Osteoblast (primary cell): ENCODE measurements at regions not wholly inside any gene's neighbourhood (a gene's known extent, or its start where the extent isn't known, plus 50 kb on each side); places are given as distances from the start of the nearest gene placed in this dataset.

Experiments used
- DNase-seq: peaks from one replicate; pipeline ENCODE4 v3.0.0; 2011; ENCODE audit warnings: low spot score, mixed read lengths; ENCODE audit not compliant: insufficient read length; ENCODE audit errors: missing footprints
- H2AFZ ChIP-seq: 2 replicates; pipeline ENCODE4 v1.6.0; 2011; ENCODE audit warnings: mild to moderate bottlenecking, low read length
- H3K27ac ChIP-seq: 2 replicates; pipeline ENCODE4 v1.5.1; 2011; ENCODE audit warnings: mild to moderate bottlenecking, low read depth, low read length, moderate library complexity
- H3K27me3 ChIP-seq: 2 replicates; pipeline ENCODE4 v1.6.0; 2012; ENCODE audit warnings: mild to moderate bottlenecking, control low read depth, inconsistent platforms, low read length, moderate library complexity; ENCODE audit not compliant: insufficient read depth
- H3K36me3 ChIP-seq: 2 replicates; pipeline ENCODE4 v1.5.1; 2011; ENCODE audit warnings: mild to moderate bottlenecking, low read length, control low read depth, moderate library complexity; ENCODE audit not compliant: insufficient read depth
- H3K4me1 ChIP-seq: 2 replicates; pipeline ENCODE4 v1.5.1; 2011; ENCODE audit warnings: mild to moderate bottlenecking, low read length, control low read depth, moderate library complexity; ENCODE audit not compliant: insufficient read depth
- H3K4me2 ChIP-seq: 2 replicates; pipeline ENCODE4 v1.6.0; 2011; ENCODE audit warnings: mild to moderate bottlenecking, low read length; ENCODE audit not compliant: insufficient read depth
- H3K4me3 ChIP-seq: fragments of 200-600 bp; sonication (generic); 3 replicates; pipeline ENCODE4 v1.5.1; 2012; ENCODE audit warnings: mild to moderate bottlenecking, low read length, inconsistent platforms; ENCODE audit not compliant: insufficient read depth
- H3K79me2 ChIP-seq: 2 replicates; pipeline ENCODE4 v1.6.0; 2012; ENCODE audit warnings: mild to moderate bottlenecking, low read length, control low read depth, inconsistent platforms; ENCODE audit not compliant: insufficient read depth
- H3K9me3 ChIP-seq: 2 replicates; pipeline ENCODE4 v1.5.1; 2011; ENCODE audit warnings: low read depth, low read length, control low read depth
- H4K20me1 ChIP-seq: 2 replicates; pipeline ENCODE4 v1.6.0; 2012; ENCODE audit warnings: mild to moderate bottlenecking, low read length, control low read depth; ENCODE audit not compliant: insufficient read depth
- CTCF ChIP-seq: IDR thresholded peaks from 2 replicates; pipeline ENCODE4 v1.5.1; 2011; ENCODE audit warnings: mild to moderate bottlenecking, low read depth, low read length, moderate library complexity; ENCODE audit errors: extremely low read depth

GRCh38 chr16:66065925-66066324 is 300.6 kb upstream of the CDH5 start:
- peaks cover 8% of the 10 kb centered on the region for H3K27me3 ChIP-seq

GRCh38 chr16:66064801-66065530 is 301.5 kb upstream of the CDH5 start:
- no peaks in the 10 kb centered on the region for H3K9me3 ChIP-seq
- H3K4me3 ChIP-seq: no peak overlapping the region
- no peaks in the 10 kb centered on the region for H4K20me1 ChIP-seq
- no peaks in the 10 kb centered on the region for H3K36me3 ChIP-seq
- H3K4me2 ChIP-seq: no peak overlapping the region
- H3K4me1 ChIP-seq: peaks cover 8% of the 10 kb centered on the region
- TF ChIP-seq CTCF: no peak
- H3K79me2 ChIP-seq: no peaks in the 10 kb centered on the region
- H2AFZ ChIP-seq: no peak overlapping the region
- H3K27ac ChIP-seq: no peak overlapping the region
- no peak for DNase-seq
- H3K27me3 ChIP-seq: peaks cover 8% of the 10 kb centered on the region

More at GRCh38 chr16:66065925-66066324, 300.6 kb upstream of the CDH5 start:
- no peak overlapping the region for H2AFZ ChIP-seq
- H4K20me1 ChIP-seq: no peaks in the 10 kb centered on the region
- no peak for DNase-seq
- H3K27ac ChIP-seq: no peak overlapping the region
- no peak overlapping the region for H3K4me2 ChIP-seq
- peaks cover 8% of the 10 kb centered on the region for H3K4me1 ChIP-seq
- no peaks in the 10 kb centered on the region for H3K36me3 ChIP-seq
- H3K9me3 ChIP-seq: no peaks in the 10 kb centered on the region
- H3K79me2 ChIP-seq: no peaks in the 10 kb centered on the region
- no peak for TF ChIP-seq CTCF
- H3K4me3 ChIP-seq: no peak overlapping the region

GRCh38 chr16:66058832-66059231 is 307.7 kb upstream of the CDH5 start:
- no peak for DNase-seq
- Histone ChIP-seq H3K27me3 (peaks cover 3% of the 10 kb centered on the region), H2AFZ (no peak overlapping the region), H4K20me1 (no peaks in the 10 kb centered on the region), H3K79me2 (no peaks in the 10 kb centered on the region), H3K4me3 (no peak overlapping the region), H3K9me3 (no peaks in the 10 kb centered on the region), H3K36me3 (no peaks in the 10 kb centered on the region), H3K4me2 (no peak overlapping the region), H3K4me1 (peaks cover 9% of the 10 kb centered on the region), H3K27ac (no peak overlapping the region)
- TF ChIP-seq CTCF: no peak

GRCh38 chr16:66058172-66058691 is 308.3 kb upstream of the CDH5 start:
- Histone ChIP-seq H3K4me2 (peak overlapping the region; percentile 46), H3K9me3 (no peaks in the 10 kb centered on the region)

More at GRCh38 chr16:66058172-66058691, 308.3 kb upstream of the CDH5 start:
- no peaks in the 10 kb centered on the region for H3K79me2 ChIP-seq
- H4K20me1 ChIP-seq: no peaks in the 10 kb centered on the region
- DNase-seq: peak; percentile 74
- peaks cover 9% of the 10 kb centered on the region for H3K4me1 ChIP-seq
- H2AFZ ChIP-seq: peak overlapping the region; percentile 53
- H3K36me3 ChIP-seq: no peaks in the 10 kb centered on the region
- peaks cover 3% of the 10 kb centered on the region for H3K27me3 ChIP-seq
- no peak overlapping the region for H3K4me3 ChIP-seq
- no peak for TF ChIP-seq CTCF
- no peak overlapping the region for H3K27ac ChIP-seq
